UCSD-AML1 (cell line): ENCODE measurements at regions not wholly inside any gene's neighbourhood (a gene's known extent, or its start where the extent isn't known, plus 50 kb on each side); places are given as distances from the start of the nearest gene placed in this dataset.

Experiments
- DNase-seq: peaks from one replicate; lab custom pipeline; 2025; ENCODE audit not compliant: unreplicated experiment; lab: John Stamatoyannopoulos, UW

- no peak for DNase-seq
Observed at GRCh38 chr6:91500689-91501303, 913.9 kb upstream of the MAP3K7 start.

DNA sequence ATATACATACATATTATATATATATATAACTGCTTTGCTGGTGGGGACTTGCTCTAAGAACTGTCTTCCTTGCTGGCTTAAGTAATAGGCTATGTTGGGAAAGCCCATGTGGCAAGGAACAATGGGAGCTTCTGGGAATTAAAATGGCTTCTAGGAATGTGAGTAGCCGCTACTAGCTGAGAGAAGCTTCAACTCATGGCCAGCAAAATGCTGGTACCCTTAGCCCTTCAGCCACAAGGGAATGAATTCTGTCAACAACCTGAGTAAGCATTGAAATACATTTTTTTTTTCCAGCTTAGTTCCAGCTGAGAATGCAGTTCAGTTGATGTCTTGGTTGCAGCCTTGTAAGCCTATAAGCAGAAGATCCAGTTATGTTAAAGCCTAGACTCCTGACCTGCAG lies 911.7 kb upstream of the MAP3K7 start:
- no peak for DNase-seq

DNA sequence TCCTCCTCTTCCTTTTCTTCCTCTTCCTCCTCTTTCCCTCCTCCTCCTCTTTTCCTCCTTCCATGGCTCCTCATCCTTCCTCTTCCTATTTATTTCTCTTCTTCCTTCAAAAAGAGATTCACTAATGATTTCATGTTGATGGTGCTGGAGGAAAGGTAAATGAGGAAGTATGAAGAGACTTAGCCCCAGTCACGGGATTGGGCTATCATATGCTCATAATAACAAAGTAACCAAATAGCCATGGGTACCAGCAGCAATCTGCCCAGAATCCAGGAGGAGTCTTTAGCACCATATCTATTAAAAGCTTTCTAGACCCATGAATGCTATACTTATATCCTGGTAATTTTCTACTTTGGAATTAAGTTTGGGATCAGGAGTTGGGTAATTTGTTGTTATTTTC lies 910.9 kb upstream of the MAP3K7 start:
- no peak for DNase-seq

DNA sequence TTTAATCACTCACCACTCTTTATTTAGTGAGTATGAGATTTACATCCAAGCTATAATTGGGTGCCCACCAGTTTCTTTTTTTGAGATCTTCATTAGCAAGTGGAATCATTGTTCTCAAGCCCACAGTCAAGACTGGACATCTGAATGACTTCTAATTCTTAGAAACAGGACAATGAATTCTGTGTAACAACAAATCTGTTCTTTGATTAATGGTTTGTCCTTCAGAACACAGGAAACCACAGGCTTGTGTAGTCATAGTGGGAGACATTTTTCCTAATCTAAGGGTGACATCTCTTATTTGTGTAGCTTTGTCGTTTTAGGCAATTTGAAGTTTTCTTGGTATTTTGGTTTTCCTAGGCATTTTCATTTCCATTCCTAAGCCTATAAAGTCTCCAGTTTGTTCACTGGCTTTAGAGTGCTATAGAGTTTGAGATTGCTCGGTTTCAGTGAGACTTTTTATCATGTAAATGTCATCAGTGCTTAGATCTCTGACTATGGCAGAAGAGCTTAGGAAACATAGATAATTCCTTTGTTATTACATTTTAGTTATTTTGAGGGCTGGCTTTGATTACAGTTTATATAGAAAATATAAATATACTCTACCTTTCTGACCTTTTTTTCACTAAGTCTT lies 903.9 kb upstream of the MAP3K7 start:
- no peak for DNase-seq

DNA sequence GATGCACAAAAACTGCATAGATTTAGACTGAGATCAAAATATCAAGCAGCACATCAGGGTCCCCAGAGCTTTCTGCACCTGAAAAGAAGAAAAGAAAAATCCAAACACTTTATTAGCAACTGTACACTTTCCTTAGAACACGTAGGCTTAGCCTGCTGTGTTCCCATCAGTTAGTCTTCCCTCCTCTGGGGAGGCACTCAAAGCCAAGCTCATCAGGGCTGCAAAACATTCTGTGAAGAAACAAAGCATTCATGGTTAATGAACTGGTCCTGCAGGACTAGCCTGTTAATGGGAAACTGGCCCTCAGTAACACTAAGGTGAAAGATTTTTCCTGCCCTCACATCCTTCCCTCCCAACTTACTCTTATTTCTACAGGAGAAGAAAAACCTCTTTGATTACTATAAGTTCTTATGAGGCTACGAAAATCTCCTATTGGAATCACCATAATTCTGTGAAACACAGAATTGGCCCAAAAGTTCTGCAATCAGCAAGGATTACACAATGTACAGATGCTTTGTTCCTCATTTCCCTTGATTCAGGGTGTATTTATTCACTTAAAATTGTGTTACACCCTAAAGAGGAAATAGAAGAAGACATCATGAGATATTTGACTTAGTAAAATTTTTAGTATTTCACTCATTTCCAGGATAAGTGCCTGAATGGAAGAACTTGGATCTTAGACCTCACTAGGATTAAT lies 901.0 kb upstream of the MAP3K7 start:
- no peak for DNase-seq

DNA sequence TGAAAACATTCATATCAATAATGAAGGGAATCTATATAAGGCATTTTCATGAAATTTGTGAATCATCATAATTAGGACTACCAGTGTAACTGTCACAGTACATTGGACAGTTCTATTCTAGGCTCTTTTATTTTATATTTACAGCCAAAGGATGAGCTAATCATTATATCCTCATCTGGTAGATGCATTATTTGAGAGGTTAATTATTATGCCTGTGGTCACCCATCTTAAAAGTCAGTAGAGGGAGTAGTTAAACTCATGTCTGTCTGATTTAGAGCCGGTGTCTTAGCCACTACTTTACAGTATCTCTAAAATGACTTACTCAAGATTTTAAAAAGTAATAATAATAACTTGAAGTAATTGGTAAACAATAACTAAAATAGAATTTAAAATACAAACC lies 899.3 kb upstream of the MAP3K7 start:
- DNase-seq: no peak

DNA sequence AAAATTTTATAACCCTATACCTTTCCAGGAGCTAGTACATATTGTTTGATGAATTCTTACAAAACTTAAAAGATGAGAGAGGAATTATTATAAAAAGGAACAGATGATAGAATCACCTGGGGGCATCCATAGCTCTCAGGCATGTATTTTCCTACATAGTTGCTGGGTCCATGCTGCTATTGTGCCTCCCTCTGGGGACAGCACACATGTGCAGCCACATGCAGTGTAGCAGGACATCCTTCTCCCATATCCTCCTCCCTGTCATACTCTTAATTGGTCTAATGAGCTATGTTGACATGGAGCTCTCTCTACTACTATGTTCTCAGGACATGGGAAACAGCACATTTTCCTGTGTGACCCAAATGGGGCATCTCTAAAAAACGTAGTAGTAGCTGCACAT lies 898.2 kb upstream of the MAP3K7 start:
- DNase-seq: peak; percentile 16

DNA sequence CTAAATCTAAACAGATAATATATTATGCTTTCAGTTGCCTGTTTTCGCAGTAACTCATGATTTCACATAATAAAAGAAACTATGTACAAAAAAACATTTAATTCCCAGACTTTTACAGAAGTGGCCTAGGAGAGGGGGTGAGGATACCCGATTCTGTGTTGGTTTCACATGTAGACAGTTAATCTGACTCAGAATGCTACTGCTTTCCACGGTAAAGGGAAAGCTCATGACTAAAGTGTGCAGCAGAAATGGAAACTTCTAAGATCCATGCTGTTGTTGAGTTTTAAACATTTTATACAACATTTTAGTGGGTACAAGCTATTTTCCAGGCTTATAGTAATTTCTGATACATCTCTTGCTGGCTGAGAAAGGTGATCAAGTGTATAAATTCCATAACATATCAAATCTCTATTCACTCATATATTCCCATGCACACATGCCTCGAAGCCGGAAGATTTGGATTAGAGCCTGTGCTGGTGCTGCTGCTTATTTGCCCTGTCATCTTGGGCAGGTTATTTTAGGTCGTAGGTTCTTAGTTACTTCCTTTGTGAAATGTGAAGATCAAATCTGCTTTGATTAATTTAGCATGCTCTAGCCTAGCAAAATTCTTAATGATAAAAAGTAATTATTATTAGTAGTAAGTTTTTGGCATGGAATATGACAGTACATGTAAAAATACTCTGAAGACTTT lies 896.7 kb upstream of the MAP3K7 start:
- no peak for DNase-seq

- peak; percentile 9 for DNase-seq
Observed at GRCh38 chr6:91482498-91482897, 895.6 kb upstream of the MAP3K7 start.

GRCh38 chr6:91480402-91480801 lies 893.5 kb upstream of the MAP3K7 start:
- no peak for DNase-seq

- no peak for DNase-seq
Observed at GRCh38 chr6:91477688-91478087, 890.8 kb upstream of the MAP3K7 start.

GRCh38 chr6:91476000-91476399 lies 889.1 kb upstream of the MAP3K7 start:
- DNase-seq: peak; percentile 12

- DNase-seq: no peak
Observed at GRCh38 chr6:91465393-91465792, 878.5 kb upstream of the MAP3K7 start.

DNA sequence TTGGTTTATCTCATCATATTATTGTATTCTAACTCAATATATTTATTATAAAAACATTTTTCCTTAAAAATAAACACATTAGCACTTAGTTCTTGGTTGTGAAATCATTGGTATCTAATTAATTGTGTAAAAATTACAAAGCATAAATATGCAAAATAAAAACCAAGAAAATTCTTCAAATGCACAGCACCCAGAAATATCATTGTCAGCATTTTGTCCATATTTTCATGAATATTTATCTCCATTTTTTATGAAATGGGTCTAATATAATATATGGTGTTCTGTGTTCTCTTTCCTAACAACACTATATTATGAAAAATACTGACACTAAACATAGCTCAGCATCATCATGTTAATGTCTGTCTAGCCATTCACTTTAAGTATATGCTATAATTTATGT lies 877.8 kb upstream of the MAP3K7 start:
- DNase-seq: no peak

DNA sequence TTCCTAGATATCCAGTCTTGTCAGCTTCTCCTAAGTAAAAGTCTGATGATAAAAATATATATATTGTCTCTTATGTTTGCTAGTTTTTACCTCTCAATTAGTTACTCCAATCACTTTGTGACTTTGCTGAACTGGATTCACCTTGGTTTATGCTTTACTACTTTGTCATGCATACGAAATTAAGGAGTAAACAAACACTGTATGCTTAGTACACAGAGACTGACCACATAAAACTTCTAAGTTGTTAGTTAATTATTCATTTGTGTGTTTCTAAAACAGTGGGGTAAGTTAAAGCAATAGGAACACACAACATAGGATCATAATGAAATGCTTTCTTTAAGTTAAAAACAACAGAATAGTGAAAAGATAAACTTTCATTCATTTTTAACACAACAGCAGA lies 877.3 kb upstream of the MAP3K7 start:
- DNase-seq: no peak

DNA sequence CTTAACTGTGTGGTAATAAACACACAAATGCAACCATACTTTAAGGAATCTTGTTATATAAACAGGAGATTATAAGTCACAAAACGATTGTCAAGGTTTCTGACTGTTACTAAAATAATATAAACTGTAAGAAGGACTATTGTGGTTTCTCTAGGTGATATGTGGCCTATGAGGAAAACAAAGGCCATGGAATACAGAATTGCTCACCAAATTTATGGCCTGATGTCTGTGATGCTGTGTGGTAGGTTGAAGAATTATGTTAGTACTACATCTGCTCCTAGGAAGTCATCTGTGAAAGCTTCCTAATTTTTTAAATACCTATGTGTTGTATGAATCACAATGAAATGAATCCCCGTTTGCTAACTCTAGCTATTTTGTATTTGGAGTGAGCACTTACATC lies 875.4 kb upstream of the MAP3K7 start:
- no peak for DNase-seq

DNA sequence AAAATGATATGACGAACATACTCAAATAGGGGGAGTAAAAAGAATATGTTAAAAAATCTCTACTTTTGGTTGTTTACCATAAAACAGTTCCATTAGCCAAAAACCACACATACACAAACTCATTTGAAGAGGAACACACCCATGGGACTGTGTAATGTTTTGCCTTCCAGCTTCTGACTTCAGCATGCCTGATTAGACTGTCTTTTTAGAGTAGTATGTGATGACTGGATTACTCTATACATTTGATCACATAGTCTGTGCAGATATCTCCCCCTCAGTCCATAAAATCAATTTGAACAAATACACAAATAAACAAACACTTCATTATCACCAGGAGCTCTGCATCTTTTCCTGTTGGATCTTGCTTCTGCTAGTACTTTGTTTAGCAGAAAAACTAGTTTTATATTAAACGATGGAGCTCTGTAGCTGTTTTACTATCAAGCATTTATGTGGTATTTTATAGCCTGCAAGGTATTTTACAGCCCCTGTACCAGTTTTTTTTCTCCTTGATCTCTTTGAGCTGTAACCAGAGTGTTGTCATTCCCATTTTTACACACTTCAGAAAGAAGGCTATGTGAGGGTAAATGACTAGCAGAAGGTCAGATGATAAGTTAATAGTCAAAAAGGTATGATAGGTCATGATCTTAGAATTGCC lies 866.5 kb upstream of the MAP3K7 start:
- no peak for DNase-seq

- DNase-seq: no peak
Observed at GRCh38 chr6:91449539-91449938, 862.7 kb upstream of the MAP3K7 start.

DNA sequence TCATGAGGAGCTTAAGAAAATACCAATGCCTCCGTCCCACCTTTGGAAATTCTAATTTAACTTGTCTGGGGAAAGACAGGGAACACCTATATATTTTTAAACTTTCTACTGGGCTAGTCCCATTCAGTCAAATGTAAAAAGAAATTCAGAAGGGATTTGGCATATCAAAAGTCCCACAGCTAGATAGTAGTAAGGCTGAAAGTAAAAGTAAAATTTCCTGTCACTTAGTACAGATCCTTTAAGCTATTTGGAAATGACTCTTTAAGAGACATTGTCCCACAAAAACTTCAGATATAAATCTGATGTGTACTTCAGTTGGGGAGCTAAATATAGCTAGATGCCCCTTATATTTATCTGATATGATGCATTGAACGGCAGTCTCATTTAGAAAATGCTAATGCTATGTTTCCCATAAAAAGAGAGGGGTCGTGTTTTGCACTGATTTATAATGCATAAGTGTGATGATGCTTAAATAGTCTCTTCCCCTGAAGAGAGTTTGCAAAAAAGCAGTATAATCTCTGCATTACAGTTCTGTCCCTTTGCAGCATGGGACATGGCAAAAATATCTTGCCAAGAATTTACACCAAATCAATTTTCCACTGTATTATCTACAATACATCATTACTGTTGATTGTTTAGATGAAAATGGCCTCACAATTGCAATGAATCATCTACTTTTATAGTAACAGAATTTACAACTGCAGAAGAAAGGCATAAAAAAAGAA lies 860.8 kb upstream of the MAP3K7 start:
- DNase-seq: no peak

DNA sequence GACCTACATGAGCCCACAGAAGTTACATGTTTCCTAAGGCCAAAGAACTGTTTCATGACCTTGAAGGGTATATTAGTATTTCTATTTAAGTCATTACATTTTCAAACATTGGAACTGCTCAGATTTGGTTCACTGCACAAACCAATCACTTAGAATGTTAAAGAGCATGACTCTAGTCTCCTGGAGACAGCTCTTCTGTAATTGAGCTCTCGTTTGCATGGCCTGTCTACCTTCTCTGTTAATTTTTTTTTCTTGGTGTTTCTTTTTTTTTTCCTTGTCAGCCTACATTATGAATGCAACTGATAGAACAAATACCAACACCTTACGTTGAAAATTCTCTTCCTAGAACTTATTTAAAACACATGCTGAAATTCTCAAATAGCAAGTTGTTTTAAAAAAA lies 860.2 kb upstream of the MAP3K7 start:
- DNase-seq: no peak

DNA sequence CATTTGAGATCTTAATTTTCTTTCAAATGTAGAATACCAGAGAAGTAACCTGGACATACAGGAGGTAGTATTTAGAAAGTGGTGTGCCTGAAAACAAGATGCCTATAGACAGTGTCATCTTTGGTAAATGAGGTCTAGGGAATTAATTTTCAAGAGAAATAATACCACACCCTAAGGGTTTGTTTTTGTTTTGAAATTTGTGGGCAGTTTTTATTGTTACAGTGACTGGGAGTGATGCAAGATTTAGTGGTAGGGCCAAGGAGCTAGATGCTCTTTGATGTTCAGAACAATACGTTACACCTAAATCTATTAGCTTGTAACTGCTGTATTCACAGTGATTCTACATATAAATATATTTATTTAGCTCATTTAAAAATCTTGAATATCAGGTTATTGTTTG lies 856.5 kb upstream of the MAP3K7 start:
- DNase-seq: no peak
